ENCODE measurements at regions not wholly inside any gene's neighbourhood (a gene's known extent, or its start where the extent isn't known, plus 50 kb on each side); places are given as distances from the start of the nearest gene placed in this dataset.
A peak's percentile ranks its signal among the peaks of the same experiment; 100 is the strongest.

DNA sequence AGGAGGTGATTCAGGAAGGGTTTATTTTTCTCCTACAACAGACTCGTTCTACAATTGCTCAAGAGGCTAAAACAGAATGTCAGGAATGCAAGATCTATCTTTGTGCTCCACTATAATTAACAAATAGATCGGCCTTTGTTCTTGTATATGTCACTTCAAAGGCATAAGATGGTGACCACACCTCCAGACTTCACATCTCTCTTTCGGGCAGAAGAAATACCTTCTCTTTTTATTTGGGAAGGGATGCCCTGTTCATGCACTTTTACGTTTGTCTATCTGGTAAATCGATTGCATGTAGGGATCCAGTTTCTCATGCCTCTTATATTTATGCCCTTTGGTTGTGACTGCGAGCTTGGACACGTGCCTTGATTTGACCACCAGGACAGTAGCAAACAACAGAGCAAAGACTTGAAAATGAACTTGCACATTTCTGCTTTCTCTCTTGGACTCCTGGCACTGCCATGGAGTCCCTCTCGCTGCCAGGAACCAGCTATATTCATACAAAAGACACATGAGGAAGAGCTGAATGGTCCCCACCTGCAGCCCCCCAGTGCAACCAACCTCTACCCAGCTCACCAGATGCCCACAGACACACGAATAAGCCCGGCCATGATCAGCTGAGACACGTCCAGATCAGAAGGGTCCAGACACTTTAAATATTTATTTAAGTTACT lies 219.8 kb upstream of the STXBP5 start (continued):
- TF ChIP-seq, protein P1, sequence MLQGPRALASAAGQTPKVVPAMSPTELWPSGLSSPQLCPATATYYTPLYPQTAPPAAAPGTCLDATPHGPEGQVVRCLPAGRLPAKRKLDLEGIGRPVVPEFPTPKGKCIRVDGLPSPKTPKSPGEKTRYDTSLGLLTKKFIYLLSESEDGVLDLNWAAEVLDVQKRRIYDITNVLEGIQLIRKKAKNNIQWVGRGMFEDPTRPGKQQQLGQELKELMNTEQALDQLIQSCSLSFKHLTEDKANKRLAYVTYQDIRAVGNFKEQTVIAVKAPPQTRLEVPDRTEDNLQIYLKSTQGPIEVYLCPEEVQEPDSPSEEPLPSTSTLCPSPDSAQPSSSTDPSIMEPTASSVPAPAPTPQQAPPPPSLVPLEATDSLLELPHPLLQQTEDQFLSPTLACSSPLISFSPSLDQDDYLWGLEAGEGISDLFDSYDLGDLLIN (CRISPR knock-in tag; IDR thresholded peaks at IDR 0.05; ENCODE audit: borderline replicate concordance) = no peak
- TF ChIP-seq ZNF629 (CRISPR knock-in tag; conservative IDR thresholded peaks at IDR 0.05) (no peak), ZNF788 (CRISPR knock-in tag; IDR thresholded peaks at IDR 0.05; ENCODE audit: borderline replicate concordance) (no peak), BCL6 (CRISPR knock-in tag; IDR thresholded peaks at IDR 0.05) (peak; percentile 80), KDM5A (IDR thresholded peaks at IDR 0.05; ENCODE audit: borderline replicate concordance, low read length) (no peak), KAT7 (CRISPR knock-in tag; IDR thresholded peaks at IDR 0.05; ENCODE audit: borderline replicate concordance) (0 out of 2 replicates have a peak, but pooled peaks have one; percentile 29), ZNF615 (CRISPR knock-in tag; IDR thresholded peaks at IDR 0.05; ENCODE audit: borderline replicate concordance) (no peak), CENPX (CRISPR knock-in tag; IDR thresholded peaks at IDR 0.05) (no peak), ZC3H13 (CRISPR knock-in tag; IDR thresholded peaks at IDR 0.05) (no peak), ZNF282 (IDR thresholded peaks at IDR 0.05; ENCODE audit: partially characterized antibody) (no peak), HNRNPL (IDR thresholded peaks at IDR 0.05; ENCODE audit: low read depth, low read length) (no peak), SMARCE1 (IDR thresholded peaks at IDR 0.05; ENCODE audit: borderline replicate concordance) (no peak), REPIN1 (CRISPR knock-in tag; IDR thresholded peaks at IDR 0.05; ENCODE audit: borderline replicate concordance, low read depth) (peak; percentile 31; the same call in 1 of the 2 replicates), ZSCAN12 (CRISPR knock-in tag; IDR thresholded peaks at IDR 0.05) (no peak)
- TF ChIP-seq, protein P2, sequence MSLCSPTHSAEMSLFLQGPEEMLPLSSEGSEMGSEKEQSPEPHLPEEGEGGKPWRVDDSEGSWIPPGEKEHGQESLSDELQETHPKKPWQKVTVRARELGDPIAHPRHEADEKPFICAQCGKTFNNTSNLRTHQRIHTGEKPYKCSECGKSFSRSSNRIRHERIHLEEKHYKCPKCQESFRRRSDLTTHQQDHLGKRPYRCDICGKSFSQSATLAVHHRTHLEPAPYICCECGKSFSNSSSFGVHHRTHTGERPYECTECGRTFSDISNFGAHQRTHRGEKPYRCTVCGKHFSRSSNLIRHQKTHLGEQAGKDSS (CRISPR knock-in tag; IDR thresholded peaks at IDR 0.05; ENCODE audit: borderline replicate concordance, low read depth) = no peak
- TF ChIP-seq, protein P3, sequence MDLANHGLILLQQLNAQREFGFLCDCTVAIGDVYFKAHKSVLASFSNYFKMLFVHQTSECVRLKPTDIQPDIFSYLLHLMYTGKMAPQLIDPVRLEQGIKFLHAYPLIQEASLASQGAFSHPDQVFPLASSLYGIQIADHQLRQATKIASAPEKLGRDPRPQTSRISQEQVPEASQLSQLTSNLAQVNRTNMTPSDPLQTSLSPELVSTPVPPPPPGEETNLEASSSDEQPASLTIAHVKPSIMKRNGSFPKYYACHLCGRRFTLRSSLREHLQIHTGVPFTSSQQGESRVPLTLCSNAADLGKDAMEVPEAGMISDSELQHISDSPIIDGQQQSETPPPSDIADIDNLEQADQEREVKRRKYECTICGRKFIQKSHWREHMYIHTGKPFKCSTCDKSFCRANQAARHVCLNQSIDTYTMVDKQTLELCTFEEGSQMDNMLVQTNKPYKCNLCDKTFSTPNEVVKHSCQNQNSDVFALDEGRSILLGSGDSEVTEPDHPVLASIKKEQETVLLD (CRISPR knock-in tag; IDR thresholded peaks at IDR 0.05; ENCODE audit: low read depth) = no peak
- TF ChIP-seq, protein P4, sequence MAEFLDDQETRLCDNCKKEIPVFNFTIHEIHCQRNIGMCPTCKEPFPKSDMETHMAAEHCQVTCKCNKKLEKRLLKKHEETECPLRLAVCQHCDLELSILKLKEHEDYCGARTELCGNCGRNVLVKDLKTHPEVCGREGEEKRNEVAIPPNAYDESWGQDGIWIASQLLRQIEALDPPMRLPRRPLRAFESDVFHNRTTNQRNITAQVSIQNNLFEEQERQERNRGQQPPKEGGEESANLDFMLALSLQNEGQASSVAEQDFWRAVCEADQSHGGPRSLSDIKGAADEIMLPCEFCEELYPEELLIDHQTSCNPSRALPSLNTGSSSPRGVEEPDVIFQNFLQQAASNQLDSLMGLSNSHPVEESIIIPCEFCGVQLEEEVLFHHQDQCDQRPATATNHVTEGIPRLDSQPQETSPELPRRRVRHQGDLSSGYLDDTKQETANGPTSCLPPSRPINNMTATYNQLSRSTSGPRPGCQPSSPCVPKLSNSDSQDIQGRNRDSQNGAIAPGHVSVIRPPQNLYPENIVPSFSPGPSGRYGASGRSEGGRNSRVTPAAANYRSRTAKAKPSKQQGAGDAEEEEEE (CRISPR knock-in tag; IDR thresholded peaks at IDR 0.05; ENCODE audit: borderline replicate concordance) = no peak
- TF ChIP-seq, protein P5, sequence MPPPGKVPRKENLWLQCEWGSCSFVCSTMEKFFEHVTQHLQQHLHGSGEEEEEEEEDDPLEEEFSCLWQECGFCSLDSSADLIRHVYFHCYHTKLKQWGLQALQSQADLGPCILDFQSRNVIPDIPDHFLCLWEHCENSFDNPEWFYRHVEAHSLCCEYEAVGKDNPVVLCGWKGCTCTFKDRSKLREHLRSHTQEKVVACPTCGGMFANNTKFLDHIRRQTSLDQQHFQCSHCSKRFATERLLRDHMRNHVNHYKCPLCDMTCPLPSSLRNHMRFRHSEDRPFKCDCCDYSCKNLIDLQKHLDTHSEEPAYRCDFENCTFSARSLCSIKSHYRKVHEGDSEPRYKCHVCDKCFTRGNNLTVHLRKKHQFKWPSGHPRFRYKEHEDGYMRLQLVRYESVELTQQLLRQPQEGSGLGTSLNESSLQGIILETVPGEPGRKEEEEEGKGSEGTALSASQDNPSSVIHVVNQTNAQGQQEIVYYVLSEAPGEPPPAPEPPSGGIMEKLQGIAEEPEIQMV (CRISPR knock-in tag; IDR thresholded peaks at IDR 0.05; ENCODE audit: low read depth) = no peak
- TF ChIP-seq, protein P6, sequence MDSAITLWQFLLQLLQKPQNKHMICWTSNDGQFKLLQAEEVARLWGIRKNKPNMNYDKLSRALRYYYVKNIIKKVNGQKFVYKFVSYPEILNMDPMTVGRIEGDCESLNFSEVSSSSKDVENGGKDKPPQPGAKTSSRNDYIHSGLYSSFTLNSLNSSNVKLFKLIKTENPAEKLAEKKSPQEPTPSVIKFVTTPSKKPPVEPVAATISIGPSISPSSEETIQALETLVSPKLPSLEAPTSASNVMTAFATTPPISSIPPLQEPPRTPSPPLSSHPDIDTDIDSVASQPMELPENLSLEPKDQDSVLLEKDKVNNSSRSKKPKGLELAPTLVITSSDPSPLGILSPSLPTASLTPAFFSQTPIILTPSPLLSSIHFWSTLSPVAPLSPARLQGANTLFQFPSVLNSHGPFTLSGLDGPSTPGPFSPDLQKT (CRISPR knock-in tag; IDR thresholded peaks at IDR 0.05; ENCODE audit: borderline replicate concordance) = no peak
